K562 (cell line): ENCODE measurements at regions not wholly inside any gene's neighbourhood (a gene's known extent, or its start where the extent isn't known, plus 50 kb on each side); places are given as distances from the start of the nearest gene placed in this dataset.

ENCODE experiments used
- ATF1 ChIP-seq, 2 experiments: fragments of 450-650 bp in 1 of 2; IDR thresholded peaks; 2 replicates each; pipeline ENCODE4 v1.6.1; 2016; ENCODE audit warnings: missing compliant biosample characterization in 1 of 2, missing genetic modification characterization in 1 of 2
- DPF2 ChIP-seq: fragments of 450-650 bp; IDR thresholded peaks from 2 replicates; pipeline ENCODE4 v1.6.1; 2016
- E2F1 ChIP-seq: sonication (generic); formaldehyde crosslinking; IDR thresholded peaks from 2 replicates; pipeline ENCODE4 v1.8.1; 2023; ENCODE audit warnings: mild to moderate bottlenecking, missing genetic modification reagents, moderate library complexity
- EGR1 ChIP-seq: fragments of 450-650 bp; conservative IDR thresholded peaks from 2 replicates; pipeline ENCODE4 v1.6.1; 2017; ENCODE audit warnings: mild to moderate bottlenecking
- FOXA1 ChIP-seq: fragments of 450-650 bp; IDR thresholded peaks from 2 replicates; pipeline ENCODE4 v1.6.1; 2016; ENCODE audit warnings: mild to moderate bottlenecking, borderline replicate concordance
- FOXK1 ChIP-seq: sonication (generic); formaldehyde crosslinking; IDR thresholded peaks from 2 replicates; pipeline ENCODE4 v1.8.0; 2022; ENCODE audit warnings: missing genetic modification reagents, mild to moderate bottlenecking, borderline replicate concordance
- POLR3A ChIP-seq: IDR thresholded peaks from 2 replicates; pipeline ENCODE4 v1.6.1; 2011; ENCODE audit warnings: borderline replicate concordance, mild to moderate bottlenecking, moderate library complexity; ENCODE audit not compliant: insufficient read length, insufficient read depth; ENCODE audit errors: extremely low read depth
- SMC3 ChIP-seq: conservative IDR thresholded peaks from 2 replicates; pipeline ENCODE4 v1.6.1; 2011; ENCODE audit warnings: low read depth, low read length, improper control_type of control experiment; ENCODE audit not compliant: insufficient read depth
- TFAP4 ChIP-seq: sonication (generic); formaldehyde crosslinking; IDR thresholded peaks from 2 replicates; pipeline ENCODE4 v1.8.0; 2022; ENCODE audit warnings: missing genetic modification reagents, mild to moderate bottlenecking, moderate library complexity, borderline replicate concordance
- ZNF639 ChIP-seq, 2 experiments: fragments of 200-800 bp in 1 of 2; sonication (Bioruptor generic) in 1 of 2; sonication (generic) in 1 of 2; formaldehyde crosslinking in 1 of 2; IDR thresholded peaks in 1 of 2; conservative IDR thresholded peaks in 1 of 2; 2 replicates each; pipeline versions ENCODE4 v1.5.0 to v1.6.1; 2016 to 2020; ENCODE audit warnings: missing compliant biosample characterization in 1 of 2, missing genetic modification characterization in 1 of 2, missing genetic modification reagents in 1 of 2
- TF ChIP-seq, protein P1 (sequence below): sonication (generic); formaldehyde crosslinking; IDR thresholded peaks from 2 replicates; pipeline ENCODE4 v1.5.0; 2020; ENCODE audit warnings: missing genetic modification reagents

DNA sequence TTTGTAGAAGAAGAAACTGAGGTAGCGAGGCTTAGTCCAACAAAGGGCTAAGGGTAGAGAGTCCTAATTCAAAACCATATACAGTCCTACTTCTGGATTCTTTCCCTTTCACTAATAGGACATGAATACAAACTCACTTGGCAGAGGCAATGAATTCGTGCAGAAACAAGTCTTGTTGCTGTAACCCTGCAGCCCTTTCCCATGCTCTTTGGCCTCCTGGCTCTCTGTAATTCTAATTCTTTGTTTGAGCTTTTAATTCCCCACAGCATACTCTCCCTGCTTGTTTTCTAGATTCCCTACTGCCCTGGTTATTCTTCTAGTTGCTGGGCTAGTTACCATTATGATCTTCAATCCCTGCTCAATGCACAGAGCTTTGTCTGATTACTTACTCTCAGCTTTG, 381.4 kb downstream of the ETNK1 start:
- TF ChIP-seq DPF2 (no peak), TFAP4 (CRISPR knock-in tag) (no peak), FOXK1 (CRISPR knock-in tag) (no peak), ZNF639 (CRISPR knock-in tag; conservative IDR thresholded peaks at IDR 0.05 in 1 of 2, IDR thresholded peaks at IDR 0.05 in 1 of 2) (no peak), FOXA1 (no peak), EGR1 (no peak), ATF1 (CRISPR knock-in tag; IDR thresholded peaks at IDR 0.05) (no peak), ATF1 (tag; IDR thresholded peaks at IDR 0.05) (no peak), E2F1 (CRISPR knock-in tag) (no peak), SMC3 (no peak), POLR3A (no peak)
- TF ChIP-seq, protein P1, sequence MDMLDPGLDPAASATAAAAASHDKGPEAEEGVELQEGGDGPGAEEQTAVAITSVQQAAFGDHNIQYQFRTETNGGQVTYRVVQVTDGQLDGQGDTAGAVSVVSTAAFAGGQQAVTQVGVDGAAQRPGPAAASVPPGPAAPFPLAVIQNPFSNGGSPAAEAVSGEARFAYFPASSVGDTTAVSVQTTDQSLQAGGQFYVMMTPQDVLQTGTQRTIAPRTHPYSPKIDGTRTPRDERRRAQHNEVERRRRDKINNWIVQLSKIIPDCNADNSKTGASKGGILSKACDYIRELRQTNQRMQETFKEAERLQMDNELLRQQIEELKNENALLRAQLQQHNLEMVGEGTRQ (CRISPR knock-in tag) = no peak
